ENCODE measurements at regions not wholly inside any gene's neighbourhood (a gene's known extent, or its start where the extent isn't known, plus 50 kb on each side); places are given as distances from the start of the nearest gene placed in this dataset.

DNA sequence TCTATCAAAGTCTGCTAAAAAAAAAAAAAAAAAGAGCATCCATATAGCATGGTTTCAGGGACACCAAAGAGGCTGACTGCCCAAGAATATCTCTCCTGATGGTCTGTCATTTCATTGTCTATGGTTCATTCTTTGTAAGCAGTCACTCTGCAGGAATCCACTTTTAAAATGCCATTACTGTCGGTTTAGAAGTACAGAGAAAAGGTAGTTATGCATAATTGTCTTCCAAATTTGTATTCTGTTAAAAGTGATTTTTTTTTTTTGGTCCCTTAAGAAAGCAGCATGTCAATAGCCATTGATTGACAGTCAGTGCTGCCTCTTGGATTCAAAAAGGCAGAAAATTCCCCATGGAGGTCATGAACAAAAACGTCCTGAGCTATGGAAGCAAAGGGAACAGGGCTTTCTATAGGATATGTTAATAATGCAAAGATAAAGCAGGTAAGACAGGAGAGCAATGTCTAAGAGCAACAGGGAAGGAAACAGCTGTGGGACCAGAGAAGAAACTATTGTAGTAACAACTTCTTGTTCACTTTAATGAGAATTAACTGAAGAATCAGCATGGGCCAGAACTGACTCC lies 245.8 kb downstream of the TMX3 start:
- no peak overlapping the region for H3K4me3 ChIP-seq
- intact Hi-C loops (cut with DNase I; ENCODE audit: low total_unique reads), result no loop called here
- no peaks in the 10 kb centered on the region for H3K27me3 ChIP-seq
- no peak overlapping the region for H3K27ac ChIP-seq
- H3K4me1 ChIP-seq, result peaks cover 0 to 13% (median 0%) of the 10 kb centered on the region in 4 donors
- no peaks in the 10 kb centered on the region for H3K36me3 ChIP-seq
- no peaks in the 10 kb centered on the region for H3K9me3 ChIP-seq
- DNase-seq, result no peak
- TF ChIP-seq, protein P1, sequence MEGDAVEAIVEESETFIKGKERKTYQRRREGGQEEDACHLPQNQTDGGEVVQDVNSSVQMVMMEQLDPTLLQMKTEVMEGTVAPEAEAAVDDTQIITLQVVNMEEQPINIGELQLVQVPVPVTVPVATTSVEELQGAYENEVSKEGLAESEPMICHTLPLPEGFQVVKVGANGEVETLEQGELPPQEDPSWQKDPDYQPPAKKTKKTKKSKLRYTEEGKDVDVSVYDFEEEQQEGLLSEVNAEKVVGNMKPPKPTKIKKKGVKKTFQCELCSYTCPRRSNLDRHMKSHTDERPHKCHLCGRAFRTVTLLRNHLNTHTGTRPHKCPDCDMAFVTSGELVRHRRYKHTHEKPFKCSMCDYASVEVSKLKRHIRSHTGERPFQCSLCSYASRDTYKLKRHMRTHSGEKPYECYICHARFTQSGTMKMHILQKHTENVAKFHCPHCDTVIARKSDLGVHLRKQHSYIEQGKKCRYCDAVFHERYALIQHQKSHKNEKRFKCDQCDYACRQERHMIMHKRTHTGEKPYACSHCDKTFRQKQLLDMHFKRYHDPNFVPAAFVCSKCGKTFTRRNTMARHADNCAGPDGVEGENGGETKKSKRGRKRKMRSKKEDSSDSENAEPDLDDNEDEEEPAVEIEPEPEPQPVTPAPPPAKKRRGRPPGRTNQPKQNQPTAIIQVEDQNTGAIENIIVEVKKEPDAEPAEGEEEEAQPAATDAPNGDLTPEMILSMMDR (IDR thresholded peaks at IDR 0.05), result no peak

DNA sequence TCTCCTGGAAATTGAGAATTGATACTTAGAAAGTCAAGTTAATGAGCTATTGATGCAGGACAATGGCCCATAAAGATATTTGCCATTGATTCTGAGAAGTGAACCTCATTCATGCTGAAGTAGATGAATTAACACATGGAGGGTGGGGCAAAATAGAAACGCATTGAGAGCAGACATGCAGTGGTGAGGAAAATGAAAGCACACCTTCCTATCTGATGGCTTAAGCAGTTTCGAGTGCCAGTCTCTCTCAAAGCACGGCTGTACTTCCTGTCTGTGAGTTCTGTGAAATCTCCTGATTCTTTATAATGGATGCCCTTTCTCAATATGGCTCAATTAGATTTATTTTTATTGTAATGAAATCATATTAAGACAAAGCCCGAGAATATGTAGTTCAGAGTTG lies 247.0 kb downstream of the TMX3 start:
- Histone ChIP-seq H3K9me3 (no peaks in the 10 kb centered on the region), H3K36me3 (no peaks in the 10 kb centered on the region), H3K27me3 (no peaks in the 10 kb centered on the region), H3K27ac (no peak overlapping the region), H3K4me1 (peaks cover 0 to 13% (median 0%) of the 10 kb centered on the region in 4 donors), H3K4me3 (no peak overlapping the region)
- DNase-seq, result no peak
- TF ChIP-seq, protein P1 (IDR thresholded peaks at IDR 0.05), result no peak
- intact Hi-C loops (cut with DNase I; ENCODE audit: low total_unique reads), result no loop called here

DNA sequence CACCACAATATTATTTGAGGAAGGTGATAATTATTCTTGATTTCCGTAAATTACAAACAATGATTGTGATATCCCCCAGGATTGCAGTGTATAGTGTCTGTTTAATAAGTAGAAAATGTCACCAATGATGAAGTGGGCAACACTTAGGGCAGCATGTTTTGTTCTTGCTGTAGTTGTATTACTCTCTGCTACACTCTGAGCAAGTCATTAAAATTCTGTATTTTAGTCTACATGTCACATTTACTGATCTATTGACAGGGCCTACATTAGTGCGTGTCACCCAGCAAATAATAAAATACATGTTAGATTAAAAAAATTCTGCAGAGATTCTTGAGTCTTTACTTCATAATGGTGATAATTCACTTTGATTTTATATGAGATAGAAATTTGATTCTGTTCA lies 247.6 kb downstream of the TMX3 start:
- Histone ChIP-seq H3K9me3 (no peaks in the 10 kb centered on the region), H3K27me3 (no peaks in the 10 kb centered on the region), H3K4me3 (no peak overlapping the region), H3K27ac (no peak overlapping the region), H3K4me1 (peaks cover 0 to 13% (median 0%) of the 10 kb centered on the region in 4 donors), H3K36me3 (no peaks in the 10 kb centered on the region)
- TF ChIP-seq, protein P1 (IDR thresholded peaks at IDR 0.05), result no peak
- no peak for DNase-seq
- intact Hi-C loops (cut with DNase I; ENCODE audit: low total_unique reads), result no loop called here

DNA sequence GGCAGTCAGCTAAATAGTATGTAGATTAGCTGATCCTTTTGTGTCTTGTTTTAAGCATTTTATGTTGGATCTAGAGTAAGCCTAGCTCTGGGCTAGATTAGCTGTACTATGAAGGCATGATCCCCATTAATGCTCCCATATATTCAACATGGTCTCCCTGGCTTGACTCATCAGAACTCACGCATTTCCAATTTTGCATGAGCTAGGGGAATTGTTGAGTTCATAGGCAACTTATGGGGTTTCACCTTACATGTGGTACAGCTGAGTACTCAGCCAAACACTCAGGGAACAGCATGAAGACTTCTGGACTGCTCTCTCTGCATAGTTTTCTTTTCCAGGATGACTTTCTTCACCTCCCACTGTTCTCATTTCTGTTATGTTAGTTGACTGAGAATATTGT lies 248.2 kb downstream of the TMX3 start:
- Histone ChIP-seq H3K27ac (no peak overlapping the region), H3K9me3 (no peaks in the 10 kb centered on the region), H3K27me3 (no peaks in the 10 kb centered on the region), H3K4me3 (no peak overlapping the region), H3K36me3 (no peaks in the 10 kb centered on the region), H3K4me1 (peaks cover 0 to 13% (median 0%) of the 10 kb centered on the region in 4 donors)
- intact Hi-C loops (cut with DNase I; ENCODE audit: low total_unique reads), result no loop called here
- TF ChIP-seq, protein P1 (IDR thresholded peaks at IDR 0.05), result no peak
- DNase-seq, result no peak

DNA sequence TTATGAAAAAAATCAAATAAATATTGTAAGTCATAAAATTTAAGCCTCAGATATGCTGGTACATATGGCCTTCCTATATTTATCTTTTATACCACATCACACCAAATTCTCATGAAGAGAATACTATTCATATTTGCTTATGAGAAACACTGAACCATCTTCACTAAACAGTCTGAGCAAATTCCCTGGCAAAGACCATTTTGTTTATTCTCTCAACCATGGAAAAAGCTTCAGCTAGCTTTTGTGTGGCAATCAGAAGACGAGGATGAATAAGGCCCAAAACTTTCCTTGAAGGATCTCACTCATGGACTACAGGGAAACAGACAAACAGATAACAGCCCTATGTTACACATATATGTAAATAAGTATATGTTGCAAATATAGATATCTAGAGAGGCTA lies 252.1 kb downstream of the TMX3 start:
- Histone ChIP-seq H3K27me3 (no peaks in the 10 kb centered on the region), H3K36me3 (no peaks in the 10 kb centered on the region), H3K27ac (no peak overlapping the region), H3K4me3 (no peak overlapping the region), H3K9me3 (no peaks in the 10 kb centered on the region), H3K4me1 (peaks cover 0 to 18% (median 2%) of the 10 kb centered on the region in 4 donors)
- TF ChIP-seq, protein P1 (IDR thresholded peaks at IDR 0.05), result no peak
- intact Hi-C loops (cut with DNase I; ENCODE audit: low total_unique reads), result no loop called here
- no peak for DNase-seq

- Histone ChIP-seq H3K9me3 (no peaks in the 10 kb centered on the region), H3K4me1 (peaks cover 0 to 20% (median 2%) of the 10 kb centered on the region in 4 donors), H3K4me3 (no peak overlapping the region), H3K27ac (no peak overlapping the region), H3K27me3 (no peaks in the 10 kb centered on the region), H3K36me3 (no peaks in the 10 kb centered on the region)
- intact Hi-C loops (cut with DNase I; ENCODE audit: low total_unique reads), result no loop called here
- DNase-seq, result no peak
- TF ChIP-seq, protein P1 (IDR thresholded peaks at IDR 0.05), result no peak
Observed at GRCh38 chr18:68462148-68462547, 252.8 kb downstream of the TMX3 start.
